ENCODE measurements at regions not wholly inside any gene's neighbourhood (a gene's known extent, or its start where the extent isn't known, plus 50 kb on each side); places are given as distances from the start of the nearest gene placed in this dataset. TPM values are rescaled to one million over a fixed set of nuclear protein-coding genes. Genes with fewer than 3 reads are reported as not detected.

Small RNA genes in the stretch of these regions (small RNA-seq; reads per million reads assigned to genes)
- not detected for gene MIR548I2 (ENCODE audit: insufficient read length, low read depth, low replicate concordance)
- not detected for gene RF00017 (ENCODE audit: insufficient read length, low read depth, low replicate concordance)
- gene SNRPCP13 (ENCODE audit: insufficient read length, low read depth, low replicate concordance): not detected
